Brain microvascular endothelial cell (primary cell): ENCODE measurements at regions not wholly inside any gene's neighbourhood (a gene's known extent, or its start where the extent isn't known, plus 50 kb on each side); places are given as distances from the start of the nearest gene placed in this dataset.

ENCODE experiments used
- DNase-seq: peaks from one replicate; pipeline ENCODE4 v3.0.0-alpha.2; 2020
- H3K27ac ChIP-seq: fragments of 250-450 bp; sonication (Bioruptor Pico); 2 replicates; pipeline ENCODE4 v1.5.1; 2020; ENCODE audit warnings: mild to moderate bottlenecking, moderate library complexity
- H3K27me3 ChIP-seq: fragments of 250-450 bp; sonication (Bioruptor Pico); replicated peaks from 2 replicates; pipeline ENCODE4 v1.5.1; 2020; ENCODE audit warnings: mild to moderate bottlenecking
- H3K36me3 ChIP-seq: fragments of 250-450 bp; sonication (Bioruptor Pico); replicated peaks from 2 replicates; pipeline ENCODE4 v1.5.1; 2020; ENCODE audit warnings: mild to moderate bottlenecking
- H3K4me3 ChIP-seq: 2 replicates; pipeline ENCODE4 v1.5.1; 2011; ENCODE audit warnings: low read depth, mild to moderate bottlenecking, control low read depth, low read length, moderate library complexity
- in situ Hi-C: cut with HindIII; loops from 2 replicates; pipeline ENCODE4 v1.10.0; 2017; ENCODE audit warnings: low sequenced_read_pairs, low pct_ligation_motif_present
- TF ChIP-seq, protein P1 (sequence below): IDR thresholded peaks from 2 replicates; pipeline ENCODE4 v1.5.1; 2011; ENCODE audit warnings: low read depth, mild to moderate bottlenecking, moderate library complexity, low read length, control low read depth, inconsistent platforms; ENCODE audit errors: missing control alignments

DNA sequence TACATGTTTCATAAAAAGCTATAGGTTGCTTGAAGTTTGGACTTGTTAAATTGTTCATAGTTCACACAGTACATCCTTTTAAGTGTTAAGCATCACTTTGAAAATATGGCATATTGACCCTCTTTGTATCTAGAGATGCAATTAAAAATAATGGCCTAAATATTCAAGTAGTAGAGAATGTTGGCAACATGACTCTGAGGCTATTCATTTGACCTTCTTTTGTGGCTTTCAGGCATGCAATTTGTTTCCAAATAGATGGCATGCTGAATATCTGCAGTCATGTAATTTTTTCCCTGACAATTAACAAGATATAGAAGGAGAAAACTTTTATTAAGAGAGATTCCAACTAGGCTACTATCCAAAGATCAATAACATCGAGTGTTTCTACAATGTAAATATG lies 230.5 kb upstream of the ZRANB2 start:
- in situ Hi-C loops, result no loop called here
- Histone ChIP-seq H3K4me3 (no peak overlapping the region), H3K27ac (no peak overlapping the region), H3K27me3 (no peaks in the 10 kb centered on the region), H3K36me3 (no peaks in the 10 kb centered on the region)
- TF ChIP-seq, protein P1, sequence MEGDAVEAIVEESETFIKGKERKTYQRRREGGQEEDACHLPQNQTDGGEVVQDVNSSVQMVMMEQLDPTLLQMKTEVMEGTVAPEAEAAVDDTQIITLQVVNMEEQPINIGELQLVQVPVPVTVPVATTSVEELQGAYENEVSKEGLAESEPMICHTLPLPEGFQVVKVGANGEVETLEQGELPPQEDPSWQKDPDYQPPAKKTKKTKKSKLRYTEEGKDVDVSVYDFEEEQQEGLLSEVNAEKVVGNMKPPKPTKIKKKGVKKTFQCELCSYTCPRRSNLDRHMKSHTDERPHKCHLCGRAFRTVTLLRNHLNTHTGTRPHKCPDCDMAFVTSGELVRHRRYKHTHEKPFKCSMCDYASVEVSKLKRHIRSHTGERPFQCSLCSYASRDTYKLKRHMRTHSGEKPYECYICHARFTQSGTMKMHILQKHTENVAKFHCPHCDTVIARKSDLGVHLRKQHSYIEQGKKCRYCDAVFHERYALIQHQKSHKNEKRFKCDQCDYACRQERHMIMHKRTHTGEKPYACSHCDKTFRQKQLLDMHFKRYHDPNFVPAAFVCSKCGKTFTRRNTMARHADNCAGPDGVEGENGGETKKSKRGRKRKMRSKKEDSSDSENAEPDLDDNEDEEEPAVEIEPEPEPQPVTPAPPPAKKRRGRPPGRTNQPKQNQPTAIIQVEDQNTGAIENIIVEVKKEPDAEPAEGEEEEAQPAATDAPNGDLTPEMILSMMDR, result no peak
- DNase-seq, result no peak

DNA sequence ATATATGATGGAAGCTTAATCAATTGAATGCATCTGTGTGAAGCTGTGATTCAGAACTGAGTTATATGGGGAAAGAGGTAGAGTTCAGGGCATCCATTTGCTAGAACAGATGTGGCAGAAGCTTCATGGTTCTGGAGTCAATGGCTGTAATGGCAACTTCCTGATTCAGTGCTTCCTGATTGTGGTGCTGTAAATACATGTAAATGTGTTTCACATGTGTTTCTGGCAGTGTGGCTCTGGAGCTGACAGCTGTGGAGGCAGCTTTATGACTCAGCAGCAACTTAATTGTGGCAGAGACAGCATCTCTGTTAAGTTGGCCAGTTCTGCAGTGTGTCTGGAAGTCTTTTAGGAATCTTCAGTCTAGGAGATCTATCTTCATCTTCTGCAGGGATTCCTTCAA lies 226.6 kb upstream of the ZRANB2 start:
- in situ Hi-C loops, result no loop called here
- TF ChIP-seq, protein P1, result no peak
- H3K27ac ChIP-seq, result no peak overlapping the region
- no peak for DNase-seq
- H3K36me3 ChIP-seq, result no peaks in the 10 kb centered on the region
- H3K27me3 ChIP-seq, result no peaks in the 10 kb centered on the region
- H3K4me3 ChIP-seq, result no peak overlapping the region

DNA sequence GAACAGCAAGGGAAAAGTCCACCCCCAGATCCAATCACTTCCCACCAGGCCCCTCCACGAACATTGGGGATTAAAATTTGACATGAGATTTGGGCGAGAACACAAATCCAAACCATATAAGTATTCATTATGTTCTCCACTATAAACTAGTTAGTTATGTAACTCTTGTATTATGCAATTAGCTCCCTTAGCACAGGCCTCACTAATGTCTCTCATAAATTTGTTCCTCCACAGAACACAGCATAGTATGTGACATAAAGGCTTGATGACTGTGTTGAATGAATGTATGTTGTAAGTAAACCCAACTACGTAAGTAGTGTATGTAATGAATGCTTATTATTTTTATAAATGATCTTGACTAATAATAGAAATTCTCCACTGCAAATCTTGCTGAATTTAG lies 223.3 kb upstream of the ZRANB2 start:
- Histone ChIP-seq H3K36me3 (no peaks in the 10 kb centered on the region), H3K27ac (no peak overlapping the region), H3K4me3 (no peak overlapping the region), H3K27me3 (no peaks in the 10 kb centered on the region)
- DNase-seq, result no peak
- TF ChIP-seq, protein P1, result no peak
- in situ Hi-C loops, result no loop called here

DNA sequence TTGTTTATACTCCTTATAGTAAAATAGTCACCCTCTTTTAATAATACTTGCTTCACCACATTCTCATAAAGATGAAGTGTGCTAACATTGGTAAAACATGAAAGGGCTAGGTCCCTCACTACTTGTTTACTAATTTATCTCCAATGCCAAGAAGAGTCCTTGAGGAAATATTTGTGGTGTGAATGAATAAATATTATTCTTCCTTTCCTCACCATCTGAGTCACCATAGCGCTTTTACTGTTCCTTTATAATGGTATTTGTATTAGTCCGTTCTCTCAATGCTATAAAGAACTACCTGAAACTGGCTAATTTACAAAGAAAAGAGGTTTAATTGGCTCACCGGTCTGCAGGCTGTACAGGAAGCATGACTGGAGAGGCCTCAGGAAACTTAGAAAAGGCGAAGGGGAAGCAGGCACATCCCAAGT lies 222.8 kb upstream of the ZRANB2 start:
- Histone ChIP-seq H3K27ac (no peak overlapping the region), H3K36me3 (no peaks in the 10 kb centered on the region), H3K4me3 (no peak overlapping the region), H3K27me3 (no peaks in the 10 kb centered on the region)
- in situ Hi-C loops, result no loop called here
- no peak for DNase-seq
- TF ChIP-seq, protein P1, result no peak

DNA sequence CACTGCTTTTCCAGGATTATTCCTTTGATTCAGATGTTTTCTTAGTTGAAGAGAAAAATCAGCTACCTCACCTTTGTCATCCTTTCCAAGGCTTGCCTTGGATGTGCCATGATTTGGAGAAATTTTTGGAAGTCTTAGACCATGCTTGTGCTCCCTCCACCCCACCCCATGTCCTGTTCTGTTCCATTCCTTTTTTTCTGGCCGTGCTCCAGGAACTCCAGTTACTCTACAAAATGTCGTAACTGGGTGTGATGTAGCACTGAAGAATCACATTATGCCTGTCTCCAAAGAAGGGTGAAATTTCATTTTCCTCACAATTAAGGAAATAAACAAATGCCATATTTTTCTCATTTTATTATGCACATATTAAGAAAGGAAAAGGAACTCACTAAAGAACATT lies 217.8 kb upstream of the ZRANB2 start:
- TF ChIP-seq, protein P1, result no peak
- in situ Hi-C loops, result no loop called here
- DNase-seq, result no peak
- Histone ChIP-seq H3K36me3 (no peaks in the 10 kb centered on the region), H3K4me3 (no peak overlapping the region), H3K27ac (no peak overlapping the region), H3K27me3 (no peaks in the 10 kb centered on the region)

DNA sequence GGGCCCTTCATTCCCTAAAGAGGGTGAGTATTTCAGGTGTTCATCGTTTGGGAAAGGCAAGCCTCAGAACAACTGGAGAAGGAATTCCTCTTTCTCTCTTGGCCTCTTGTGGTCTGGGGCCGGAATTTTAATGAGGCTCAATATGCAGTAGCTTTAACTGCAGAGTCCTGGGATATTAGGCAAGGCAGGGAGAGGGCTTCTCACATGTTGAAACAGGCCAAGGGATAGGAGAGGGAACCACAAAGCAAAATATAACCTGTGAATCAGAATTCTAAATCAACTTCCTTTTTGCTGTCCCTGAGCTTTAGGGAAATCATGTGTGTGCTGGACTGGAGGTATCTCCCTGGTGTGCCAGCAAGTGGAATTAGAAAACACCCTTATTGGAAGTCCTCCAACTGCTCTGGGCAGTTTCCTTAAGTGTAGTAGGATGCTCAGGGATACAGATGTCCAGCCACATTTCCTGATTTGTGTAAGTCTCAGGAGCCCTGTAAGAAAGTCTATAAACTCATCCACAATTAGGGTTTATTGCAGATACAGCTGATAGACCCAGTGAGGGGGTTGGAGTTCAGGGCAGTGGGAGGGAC lies 215.8 kb upstream of the ZRANB2 start:
- in situ Hi-C loops, result no loop called here
- no peak for DNase-seq
- Histone ChIP-seq H3K27ac (no peak overlapping the region), H3K4me3 (no peak overlapping the region), H3K36me3 (no peaks in the 10 kb centered on the region), H3K27me3 (no peaks in the 10 kb centered on the region)
- TF ChIP-seq, protein P1, result no peak
